ENCODE measurements at regions not wholly inside any gene's neighbourhood (a gene's known extent, or its start where the extent isn't known, plus 50 kb on each side); places are given as distances from the start of the nearest gene placed in this dataset.
A peak's percentile ranks its signal among the peaks of the same experiment; 100 is the strongest.

DNA sequence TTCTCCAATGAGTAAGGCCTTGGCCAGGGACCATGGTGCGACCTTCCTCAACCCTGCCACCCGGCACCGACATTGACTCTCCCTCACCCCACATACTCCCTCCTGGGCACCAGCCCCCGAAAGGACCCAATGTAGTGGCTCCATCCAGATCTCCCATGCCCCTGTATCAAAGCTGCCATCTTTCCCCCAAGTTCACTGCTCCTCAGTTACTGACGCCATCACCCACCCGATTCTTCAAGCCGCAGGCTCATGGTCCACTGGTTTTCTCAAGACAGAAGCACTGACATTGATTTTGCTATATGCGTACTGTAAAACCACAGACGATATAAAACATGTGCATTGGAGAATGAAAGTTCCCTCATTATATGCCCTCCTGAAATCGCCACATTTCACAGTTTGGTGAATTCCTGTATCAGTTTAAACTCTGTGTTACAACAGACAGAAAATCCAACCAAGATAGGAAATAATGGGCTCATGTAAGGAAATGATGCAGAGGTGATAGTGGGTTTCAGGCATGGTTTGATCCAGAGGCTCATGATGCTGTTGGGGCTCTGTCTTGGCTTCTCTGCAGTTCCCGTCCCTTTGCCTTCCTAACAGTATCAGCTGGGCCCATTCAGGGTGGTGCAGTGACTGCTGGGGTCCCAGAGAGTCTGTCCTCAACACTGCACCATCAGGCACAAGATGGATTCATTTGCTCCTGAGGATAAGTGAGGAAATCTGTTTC lies 207.3 kb upstream of the IER5L start:
- H3K27me3 Mint-ChIP-seq (ENCODE audit: insufficient read depth, unreplicated experiment) = no peaks in the 10 kb centered on the region
- H3K4me3 Mint-ChIP-seq (ENCODE audit: unreplicated experiment) = peak overlapping the region; percentile 6
- no peak overlapping the region for H3K27ac Mint-ChIP-seq (ENCODE audit: low read depth, unreplicated experiment)
- BruUV-seq (replicated peaks) = no TSS peak
- DNase-seq (ENCODE audit: unreplicated experiment) = no peak
- POLR2A ChIA-PET = interaction anchor here (0.5 to 1.0 kb wide), 3 partner anchors 25 to 112 kb away, joined by 3 to 6 read pairs (median 4); no protein-coding TSS in a partner anchor
- intact Hi-C loops (cut with micrococcal nuclease) = no loop called here
- no peaks in the 10 kb centered on the region for H3K36me3 Mint-ChIP-seq (ENCODE audit: insufficient read depth, unreplicated experiment)
- CTCF ChIA-PET = interaction anchor here (0.9 kb wide), 1 partner anchor 226 kb away, joined by 5 read pairs; no protein-coding TSS in a partner anchor
- TF ChIP-seq, protein P1, sequence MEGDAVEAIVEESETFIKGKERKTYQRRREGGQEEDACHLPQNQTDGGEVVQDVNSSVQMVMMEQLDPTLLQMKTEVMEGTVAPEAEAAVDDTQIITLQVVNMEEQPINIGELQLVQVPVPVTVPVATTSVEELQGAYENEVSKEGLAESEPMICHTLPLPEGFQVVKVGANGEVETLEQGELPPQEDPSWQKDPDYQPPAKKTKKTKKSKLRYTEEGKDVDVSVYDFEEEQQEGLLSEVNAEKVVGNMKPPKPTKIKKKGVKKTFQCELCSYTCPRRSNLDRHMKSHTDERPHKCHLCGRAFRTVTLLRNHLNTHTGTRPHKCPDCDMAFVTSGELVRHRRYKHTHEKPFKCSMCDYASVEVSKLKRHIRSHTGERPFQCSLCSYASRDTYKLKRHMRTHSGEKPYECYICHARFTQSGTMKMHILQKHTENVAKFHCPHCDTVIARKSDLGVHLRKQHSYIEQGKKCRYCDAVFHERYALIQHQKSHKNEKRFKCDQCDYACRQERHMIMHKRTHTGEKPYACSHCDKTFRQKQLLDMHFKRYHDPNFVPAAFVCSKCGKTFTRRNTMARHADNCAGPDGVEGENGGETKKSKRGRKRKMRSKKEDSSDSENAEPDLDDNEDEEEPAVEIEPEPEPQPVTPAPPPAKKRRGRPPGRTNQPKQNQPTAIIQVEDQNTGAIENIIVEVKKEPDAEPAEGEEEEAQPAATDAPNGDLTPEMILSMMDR (IDR thresholded peaks at IDR 0.05; ENCODE audit: unreplicated experiment) = no peak
- H3K9me3 Mint-ChIP-seq (ENCODE audit: unreplicated experiment) = no peaks in the 10 kb centered on the region
- peaks cover 6% of the 10 kb centered on the region for H3K4me1 Mint-ChIP-seq (ENCODE audit: insufficient read depth, unreplicated experiment)

DNA sequence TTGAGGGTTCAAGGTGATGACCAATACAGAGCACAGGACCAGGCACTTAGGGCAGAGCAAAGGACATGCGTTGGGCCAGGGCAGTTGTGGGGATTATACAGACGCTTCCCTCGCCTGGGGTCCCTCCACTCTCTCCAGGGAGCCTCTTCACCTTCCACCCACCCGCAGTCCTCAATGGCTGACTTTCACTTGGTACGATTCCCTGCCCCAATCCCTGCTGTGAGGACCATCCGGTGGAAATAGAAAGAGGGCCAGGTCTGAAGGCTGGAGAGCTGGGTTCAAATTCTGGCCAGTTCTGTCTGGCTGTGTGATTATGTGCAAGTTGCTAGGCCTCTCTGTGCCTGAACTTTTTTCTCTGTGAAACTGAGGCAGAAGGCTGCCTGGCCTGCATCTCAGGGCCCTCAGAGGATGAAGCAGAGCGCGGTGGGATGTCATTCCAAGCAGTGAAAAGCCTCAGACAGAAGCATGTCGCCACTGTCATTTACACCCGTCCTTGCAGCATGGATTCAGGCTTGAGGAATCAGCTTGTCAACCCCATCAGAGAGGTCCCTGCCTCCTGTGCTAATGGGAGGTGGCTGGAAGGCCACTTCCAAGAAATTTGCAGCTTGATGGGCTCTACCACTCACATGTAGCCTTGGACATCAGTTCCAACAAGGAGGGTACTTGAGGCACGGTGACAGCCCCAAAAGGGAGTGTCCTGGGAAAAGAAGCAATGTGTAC lies 206.6 kb upstream of the IER5L start:
- Mint-ChIP-seq H3K4me3 (ENCODE audit: unreplicated experiment) (peak overlapping the region; percentile 53), H3K27me3 (ENCODE audit: insufficient read depth, unreplicated experiment) (no peaks in the 10 kb centered on the region), H3K27ac (ENCODE audit: low read depth, unreplicated experiment) (no peak overlapping the region), H3K36me3 (ENCODE audit: insufficient read depth, unreplicated experiment) (no peaks in the 10 kb centered on the region), H3K9me3 (ENCODE audit: unreplicated experiment) (no peaks in the 10 kb centered on the region), H3K4me1 (ENCODE audit: insufficient read depth, unreplicated experiment) (peaks cover 6% of the 10 kb centered on the region)
- intact Hi-C loops (cut with micrococcal nuclease) = no loop called here
- TF ChIP-seq, protein P1 (IDR thresholded peaks at IDR 0.05; ENCODE audit: unreplicated experiment) = no peak
- no peak for DNase-seq (ENCODE audit: unreplicated experiment)
- CTCF ChIA-PET = interaction anchor here (1.9 kb wide), 1 partner anchor 224 kb away, joined by 7 read pairs; no protein-coding TSS in a partner anchor
- POLR2A ChIA-PET = interaction anchor here (0.6 to 1.6 kb wide), 5 partner anchors 24 to 207 kb away, joined by 3 to 7 read pairs (median 4); partner anchors contain the start of gene IER5L
- BruUV-seq (replicated peaks) = no TSS peak

- no TSS peak for BruUV-seq (replicated peaks)
- intact Hi-C loops (cut with micrococcal nuclease) = loop anchor here (2.0 kb wide), 1 partner anchor 209 kb away; no protein-coding TSS in a partner anchor
- POLR2A ChIA-PET = interaction anchor here (0.6 to 2.3 kb wide), 8 partner anchors 25 to 244 kb away, joined by 3 to 11 read pairs (median 6); partner anchors contain the start of gene IER5L
- Mint-ChIP-seq H3K9me3 (ENCODE audit: unreplicated experiment) (no peaks in the 10 kb centered on the region), H3K4me1 (ENCODE audit: insufficient read depth, unreplicated experiment) (peaks cover 6% of the 10 kb centered on the region), H3K36me3 (ENCODE audit: insufficient read depth, unreplicated experiment) (no peaks in the 10 kb centered on the region), H3K4me3 (ENCODE audit: unreplicated experiment) (peak overlapping the region; percentile 53), H3K27ac (ENCODE audit: low read depth, unreplicated experiment) (no peak overlapping the region), H3K27me3 (ENCODE audit: insufficient read depth, unreplicated experiment) (no peaks in the 10 kb centered on the region)
- DNase-seq (ENCODE audit: unreplicated experiment) = peak; percentile 52
- TF ChIP-seq, protein P1 (IDR thresholded peaks at IDR 0.05; ENCODE audit: unreplicated experiment) = no peak
- CTCF ChIA-PET = interaction anchor here (0.6 to 1.9 kb wide), 10 partner anchors 48 to 332 kb away, joined by 3 to 7 read pairs (median 3); no protein-coding TSS in a partner anchor
Measured at GRCh38 chr9:129383561-129384490, 205.8 kb upstream of the IER5L start.

All from MCF 10A (cell line).